ENCODE measurements at regions not wholly inside any gene's neighbourhood (a gene's known extent, or its start where the extent isn't known, plus 50 kb on each side); places are given as distances from the start of the nearest gene placed in this dataset.

DNA sequence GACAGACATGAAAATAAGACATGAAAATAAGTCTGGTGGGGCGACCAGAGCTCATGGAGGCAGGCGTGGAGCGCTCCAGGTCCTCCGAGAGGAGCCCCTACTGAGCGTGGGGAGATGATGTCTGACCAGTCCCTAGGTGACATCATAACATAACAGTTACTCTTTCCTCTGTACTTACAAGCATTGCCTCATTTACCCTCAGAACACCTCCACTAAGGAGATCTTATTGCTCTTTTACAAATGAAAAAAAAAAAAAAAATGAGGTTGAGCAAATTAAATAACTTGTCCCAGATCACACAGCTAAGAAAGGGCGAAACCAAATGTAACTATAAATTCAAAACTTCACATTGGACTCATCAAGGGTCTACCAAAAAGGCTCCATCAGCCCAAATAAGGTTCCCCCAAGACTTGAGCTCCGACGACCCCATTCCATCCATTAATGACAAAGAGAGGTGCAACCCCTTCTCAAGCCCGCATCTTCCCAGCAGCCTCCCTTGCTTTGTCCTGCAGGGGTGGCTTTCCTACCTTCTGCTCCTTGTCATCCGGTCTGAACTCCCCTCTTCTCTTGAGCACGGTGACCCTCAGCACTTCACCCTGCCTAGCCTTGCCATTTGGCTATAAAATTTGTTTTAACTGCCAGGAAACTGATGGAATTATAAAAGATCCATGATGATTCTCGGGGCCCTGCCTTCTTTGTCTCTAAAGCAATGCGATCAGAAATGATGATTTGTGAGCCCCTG is 246.7 kb downstream of the DHX15 start:
- TF ChIP-seq, protein P1, sequence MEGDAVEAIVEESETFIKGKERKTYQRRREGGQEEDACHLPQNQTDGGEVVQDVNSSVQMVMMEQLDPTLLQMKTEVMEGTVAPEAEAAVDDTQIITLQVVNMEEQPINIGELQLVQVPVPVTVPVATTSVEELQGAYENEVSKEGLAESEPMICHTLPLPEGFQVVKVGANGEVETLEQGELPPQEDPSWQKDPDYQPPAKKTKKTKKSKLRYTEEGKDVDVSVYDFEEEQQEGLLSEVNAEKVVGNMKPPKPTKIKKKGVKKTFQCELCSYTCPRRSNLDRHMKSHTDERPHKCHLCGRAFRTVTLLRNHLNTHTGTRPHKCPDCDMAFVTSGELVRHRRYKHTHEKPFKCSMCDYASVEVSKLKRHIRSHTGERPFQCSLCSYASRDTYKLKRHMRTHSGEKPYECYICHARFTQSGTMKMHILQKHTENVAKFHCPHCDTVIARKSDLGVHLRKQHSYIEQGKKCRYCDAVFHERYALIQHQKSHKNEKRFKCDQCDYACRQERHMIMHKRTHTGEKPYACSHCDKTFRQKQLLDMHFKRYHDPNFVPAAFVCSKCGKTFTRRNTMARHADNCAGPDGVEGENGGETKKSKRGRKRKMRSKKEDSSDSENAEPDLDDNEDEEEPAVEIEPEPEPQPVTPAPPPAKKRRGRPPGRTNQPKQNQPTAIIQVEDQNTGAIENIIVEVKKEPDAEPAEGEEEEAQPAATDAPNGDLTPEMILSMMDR (IDR thresholded peaks at IDR 0.05; ENCODE audit: low read length) = no peak
- TF ChIP-seq EZH2 (IDR thresholded peaks at IDR 0.05; ENCODE audit: borderline replicate concordance, low read length) = no peak

Data from OCI-LY1 (cell line).